DMS114 treated with DMSO at 0.1 percent for 48 hours (cell line): ENCODE measurements at regions not wholly inside any gene's neighbourhood (a gene's known extent, or its start where the extent isn't known, plus 50 kb on each side); places are given as distances from the start of the nearest gene placed in this dataset.
"Not testable (repeated sequence)": the region's sequence is repeated elsewhere in the genome, so short reads cannot be mapped to it uniquely, and the experiment has no call there.

Source experiments
- DNase-seq: peaks from one replicate; lab custom pipeline; 2025; ENCODE audit not compliant: unreplicated experiment; lab: John Stamatoyannopoulos, UW

GRCh38 chr17:5896215-5896614 is 174.0 kb upstream of the WSCD1 start:
- no peak for DNase-seq

- no peak for DNase-seq
Measured at GRCh38 chr17:5897275-5897911, 172.8 kb upstream of the WSCD1 start.

- DNase-seq, result not testable (repeated sequence)
Measured at GRCh38 chr17:5897981-5898380, 172.2 kb upstream of the WSCD1 start.

- DNase-seq, result no peak
Measured at GRCh38 chr17:5898406-5898805, 171.8 kb upstream of the WSCD1 start.

DNA sequence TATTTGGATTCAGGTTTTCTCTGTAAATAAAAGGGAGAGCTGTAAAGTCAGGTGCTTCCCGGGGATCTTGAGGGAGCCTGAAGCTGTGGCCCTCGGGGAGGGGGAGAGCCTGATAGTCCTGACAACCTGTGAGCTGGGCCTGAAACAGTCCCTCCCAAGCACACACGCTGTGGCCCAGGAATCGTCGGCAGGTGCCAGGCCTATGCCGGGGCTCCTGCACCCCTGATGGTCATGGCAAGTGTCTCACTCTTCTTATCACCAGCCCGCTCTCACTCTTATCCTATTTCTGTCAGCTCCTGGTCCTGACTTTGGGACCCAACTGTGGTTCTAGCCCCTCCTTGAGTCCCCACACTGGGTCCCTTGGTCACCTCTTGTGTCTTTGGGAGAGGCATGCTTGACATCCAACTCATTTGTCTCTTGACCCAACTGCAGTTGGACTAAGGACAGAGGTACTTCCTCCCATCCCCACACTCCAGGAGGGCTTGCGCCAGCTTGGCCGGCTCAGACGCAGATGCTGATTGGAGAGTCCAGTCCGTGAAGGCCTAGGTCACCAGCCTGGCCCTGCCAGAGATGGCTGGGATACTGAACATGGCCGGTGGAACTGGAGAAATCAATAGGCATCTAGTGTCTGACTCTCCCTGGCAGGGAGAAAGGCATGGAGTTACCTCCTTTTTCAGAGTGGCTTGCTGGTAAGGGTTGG is 170.5 kb upstream of the WSCD1 start:
- DNase-seq, result no peak

- no peak for DNase-seq
Measured at GRCh38 chr17:5901731-5902130, 168.4 kb upstream of the WSCD1 start.

- DNase-seq, result no peak
Measured at GRCh38 chr17:5902181-5903140, 167.7 kb upstream of the WSCD1 start.

GRCh38 chr17:5911919-5912318 is 158.3 kb upstream of the WSCD1 start:
- no peak for DNase-seq

DNA sequence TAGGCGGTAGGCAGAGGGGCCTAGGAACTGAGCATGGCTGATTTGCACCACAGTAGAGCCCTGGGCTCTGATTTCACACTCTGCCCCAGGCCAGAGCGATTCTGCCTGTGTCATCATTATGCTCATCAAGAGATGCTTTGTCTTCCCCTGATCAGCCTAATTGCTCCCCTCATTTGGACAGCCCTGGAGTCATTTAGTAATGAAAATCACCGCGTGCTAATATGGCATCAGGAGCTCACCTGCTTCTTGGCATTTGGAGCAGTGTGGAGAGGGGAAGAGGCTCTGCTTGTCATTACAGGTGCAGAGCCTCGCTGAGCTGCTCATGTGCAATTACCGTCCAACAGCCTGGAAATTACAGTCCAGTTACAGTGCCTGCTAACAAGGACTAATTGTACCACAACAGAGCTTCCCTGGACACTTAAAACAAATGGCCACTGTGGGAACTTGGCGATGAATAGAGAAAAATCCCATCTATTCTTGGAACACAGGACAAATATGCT is 157.1 kb upstream of the WSCD1 start:
- no peak for DNase-seq

DNA sequence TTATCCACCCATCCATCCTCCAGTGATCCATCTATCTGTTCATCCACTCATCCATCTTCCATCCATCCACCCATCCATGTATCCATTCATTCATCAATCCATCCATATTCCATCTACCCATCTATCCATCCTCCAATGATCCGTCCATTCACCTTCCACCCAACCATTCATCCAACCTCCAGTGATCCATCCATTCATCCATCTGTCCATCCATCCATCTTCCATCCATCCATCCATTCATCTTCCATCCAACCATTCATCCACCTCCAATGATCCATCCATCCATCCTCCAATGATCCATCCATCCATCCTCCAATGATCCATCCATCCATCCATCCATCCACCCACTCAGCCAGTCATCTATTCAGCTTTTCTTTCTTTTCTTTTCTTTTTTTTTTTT is 156.5 kb upstream of the WSCD1 start:
- DNase-seq, result no peak

DNA sequence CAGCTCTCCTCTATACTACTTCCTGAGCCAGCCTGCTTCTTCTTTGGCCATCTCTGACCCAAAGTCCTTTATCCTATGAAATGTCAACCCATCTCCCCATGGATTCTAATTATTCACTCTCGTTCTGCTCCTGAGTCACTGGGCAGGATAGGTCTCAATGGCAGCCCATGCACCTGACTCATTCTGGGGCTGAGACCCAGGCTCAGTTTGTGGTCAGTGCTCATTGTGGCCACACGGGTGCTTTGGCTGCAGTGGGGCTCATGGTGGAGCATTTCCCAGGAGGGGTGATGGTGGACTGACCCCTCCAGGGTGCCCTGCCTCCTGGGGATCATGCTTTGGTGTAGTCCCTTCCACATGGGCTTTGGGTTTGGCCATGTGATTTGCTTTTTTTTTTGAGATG is 154.8 kb upstream of the WSCD1 start:
- no peak for DNase-seq

GRCh38 chr17:5919089-5919488 is 151.1 kb upstream of the WSCD1 start:
- no peak for DNase-seq

DNA sequence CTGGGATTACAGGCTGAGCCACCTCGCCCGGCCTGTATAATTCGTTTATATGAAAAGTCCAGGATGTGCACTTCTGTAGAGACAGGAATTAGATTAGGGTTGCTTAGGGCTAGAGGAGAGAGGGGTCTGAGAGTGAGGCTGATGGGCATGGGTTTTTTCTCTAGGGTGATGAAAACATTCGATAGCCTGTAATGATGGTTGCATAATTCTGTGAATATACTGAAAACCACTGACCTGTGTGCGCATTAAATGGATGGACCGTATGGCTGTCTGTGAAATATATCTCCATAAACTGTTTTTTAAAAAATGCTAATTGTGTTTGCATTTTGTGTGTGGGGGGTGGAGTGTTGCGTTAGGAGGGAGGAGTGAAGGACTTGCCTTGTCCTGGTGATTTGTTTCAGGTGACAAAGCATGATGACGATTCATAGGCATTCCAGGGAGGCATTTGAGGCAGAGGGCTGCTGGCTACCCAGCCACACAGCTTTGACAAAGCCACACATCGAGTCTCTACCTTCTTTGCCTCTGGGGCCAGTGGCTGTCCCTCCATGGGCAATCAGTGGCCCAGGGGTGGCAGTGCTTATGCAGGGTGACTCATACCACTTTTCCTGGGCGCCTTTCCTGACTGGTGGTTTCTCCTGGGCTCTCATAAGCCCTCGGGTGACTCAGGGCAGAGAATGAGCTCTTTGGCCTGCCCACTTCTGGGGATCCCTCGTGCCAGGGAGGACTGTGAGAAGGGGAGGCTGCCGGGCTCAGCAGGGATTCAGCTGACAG is 148.5 kb upstream of the WSCD1 start:
- no peak for DNase-seq

GRCh38 chr17:5922476-5922875 is 147.7 kb upstream of the WSCD1 start:
- DNase-seq, result no peak

GRCh38 chr17:5929721-5930120 is 140.5 kb upstream of the WSCD1 start:
- no peak for DNase-seq

DNA sequence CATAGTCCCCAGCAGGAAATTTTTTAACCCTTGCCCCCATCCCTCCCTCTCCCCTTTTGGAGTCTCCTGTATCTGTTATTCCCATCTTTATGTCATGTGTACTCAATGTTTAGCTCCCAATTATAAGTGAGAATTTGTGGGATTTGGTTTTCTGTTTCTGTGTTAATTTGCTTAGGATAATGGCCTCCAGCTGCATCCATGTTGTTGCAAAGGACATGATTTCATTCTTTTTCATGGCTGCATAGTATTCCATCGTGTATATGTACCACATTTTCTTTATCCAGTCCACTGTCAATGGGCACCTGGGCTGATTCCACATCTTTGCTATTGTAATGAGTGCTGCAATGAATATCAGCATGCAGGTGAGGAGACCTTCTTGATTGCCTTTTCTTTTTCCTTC is 139.6 kb upstream of the WSCD1 start:
- not testable (repeated sequence) for DNase-seq

DNA sequence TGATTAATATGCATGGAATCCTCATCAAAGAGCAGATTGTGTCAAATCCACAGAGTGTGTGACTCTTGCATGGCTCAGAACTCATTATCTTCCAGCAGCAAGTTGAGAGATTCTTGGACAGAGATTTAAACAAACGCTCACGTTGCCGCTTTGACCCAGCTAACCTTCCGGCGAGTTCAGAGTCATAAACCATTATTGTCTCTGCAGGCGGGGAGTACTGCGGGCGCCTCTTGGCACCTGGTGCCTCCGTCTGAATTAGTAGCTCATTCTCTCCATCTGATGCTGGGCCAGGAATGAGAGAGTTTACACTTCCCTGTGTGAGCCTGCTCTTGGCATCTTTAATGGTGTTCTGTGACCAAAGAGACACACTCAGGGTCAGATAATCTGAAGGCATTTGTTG is 138.6 kb upstream of the WSCD1 start:
- DNase-seq, result no peak

DNA sequence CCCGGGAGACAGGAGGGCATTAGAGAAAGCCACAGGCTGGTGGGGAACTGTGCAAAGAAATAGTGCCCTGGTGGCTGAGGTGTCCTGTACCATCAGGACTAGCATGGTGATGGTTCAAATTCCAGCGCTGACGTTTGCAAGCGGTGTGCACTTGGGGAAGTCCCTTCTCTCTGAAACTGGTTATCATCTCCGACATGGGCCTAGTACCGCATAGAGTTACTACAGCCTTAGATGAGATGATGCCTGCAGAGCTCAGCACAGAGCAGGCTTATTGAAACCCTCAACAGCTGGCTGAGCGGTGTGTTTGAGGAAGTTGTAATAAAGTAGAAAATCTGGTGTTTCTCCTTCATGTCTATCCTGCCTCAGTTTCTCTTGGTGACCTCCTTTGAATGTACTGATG is 136.7 kb upstream of the WSCD1 start:
- DNase-seq, result no peak

DNA sequence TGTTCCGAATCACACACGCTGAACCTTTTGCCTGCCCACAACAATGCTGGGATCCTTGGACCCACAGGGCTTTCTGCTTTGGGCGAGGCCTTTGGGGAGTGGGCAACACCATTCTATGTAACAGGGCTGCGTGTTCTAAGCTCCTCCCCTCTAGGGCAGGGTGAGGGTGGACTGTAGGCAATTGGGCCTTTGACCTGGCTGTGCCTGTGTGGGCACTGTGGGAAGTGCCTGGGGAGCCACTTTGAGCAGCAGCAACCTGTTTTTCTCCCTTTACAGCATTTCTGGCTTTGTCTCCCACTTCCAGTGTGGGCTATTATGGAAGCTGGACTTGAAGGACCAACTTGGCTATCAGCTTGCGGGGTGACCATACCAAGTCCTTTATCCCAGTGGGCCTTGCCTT is 128.9 kb upstream of the WSCD1 start:
- no peak for DNase-seq

- DNase-seq, result no peak
Measured at GRCh38 chr17:5942687-5943086, 127.5 kb upstream of the WSCD1 start.

GRCh38 chr17:5943232-5943631 is 126.9 kb upstream of the WSCD1 start:
- no peak for DNase-seq
